PC-3 (cell line): ENCODE measurements at regions not wholly inside any gene's neighbourhood (a gene's known extent, or its start where the extent isn't known, plus 50 kb on each side); places are given as distances from the start of the nearest gene placed in this dataset.

Source experiments
- CTCF ChIP-seq: fragments of 300-600 bp; sonication (generic); conservative IDR thresholded peaks from 2 replicates; pipeline ENCODE4 v1.5.1; 2017; ENCODE audit warnings: antibody characterized with exemption, low read depth, mild to moderate bottlenecking, low read length
- EZH2 ChIP-seq: fragments of 300-600 bp; sonication (generic); IDR thresholded peaks from one replicate; pipeline ENCODE4 v1.6.1; 2017; ENCODE audit warnings: antibody characterized with exemption, mild to moderate bottlenecking, low read length; ENCODE audit not compliant: unreplicated experiment
- EZH2phosphoT487 ChIP-seq: fragments of 300-600 bp; sonication (generic); IDR thresholded peaks from 2 replicates; pipeline ENCODE4 v1.6.1; 2018; ENCODE audit warnings: mild to moderate bottlenecking, antibody characterized with exemption, low read length, borderline replicate concordance

GRCh38 chr1:229068270-229068987 lies 202.5 kb upstream of the RAB4A start:
- TF ChIP-seq CTCF (no peak), EZH2 (no peak), EZH2phosphoT487 (no peak)
